ENCODE measurements at regions not wholly inside any gene's neighbourhood (a gene's known extent, or its start where the extent isn't known, plus 50 kb on each side); places are given as distances from the start of the nearest gene placed in this dataset.

DNA sequence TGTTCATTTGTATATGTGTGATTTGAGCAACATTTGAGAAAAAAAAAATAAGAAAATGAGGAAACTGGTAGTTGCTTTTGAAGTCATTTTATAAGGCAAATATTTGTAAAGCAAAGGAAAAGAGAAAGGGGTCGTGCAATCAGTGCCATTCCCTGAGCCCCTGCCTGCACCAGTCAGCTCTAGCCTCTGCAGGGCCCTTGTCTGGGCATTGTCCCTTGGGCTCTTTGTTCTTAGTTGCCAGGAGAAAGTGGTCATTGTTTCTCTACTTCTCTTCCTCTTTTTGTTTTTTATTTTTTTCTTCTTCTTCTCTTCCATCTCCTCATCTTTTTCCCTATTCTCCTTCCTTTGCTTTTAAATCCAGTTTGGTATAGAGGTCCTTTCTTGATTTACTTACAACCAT lies 175.3 kb upstream of the CREB1 start:
- no peak for TF ChIP-seq CTCF (IDR thresholded peaks at IDR 0.05)
- no peak for TF ChIP-seq TCF7L2 (IDR thresholded peaks at IDR 0.05; ENCODE audit: low read depth, low read length)
- no peak for TF ChIP-seq POLR2AphosphoS5 (IDR thresholded peaks at IDR 0.05; ENCODE audit: low read depth, low read length)
- TF ChIP-seq, protein P1, sequence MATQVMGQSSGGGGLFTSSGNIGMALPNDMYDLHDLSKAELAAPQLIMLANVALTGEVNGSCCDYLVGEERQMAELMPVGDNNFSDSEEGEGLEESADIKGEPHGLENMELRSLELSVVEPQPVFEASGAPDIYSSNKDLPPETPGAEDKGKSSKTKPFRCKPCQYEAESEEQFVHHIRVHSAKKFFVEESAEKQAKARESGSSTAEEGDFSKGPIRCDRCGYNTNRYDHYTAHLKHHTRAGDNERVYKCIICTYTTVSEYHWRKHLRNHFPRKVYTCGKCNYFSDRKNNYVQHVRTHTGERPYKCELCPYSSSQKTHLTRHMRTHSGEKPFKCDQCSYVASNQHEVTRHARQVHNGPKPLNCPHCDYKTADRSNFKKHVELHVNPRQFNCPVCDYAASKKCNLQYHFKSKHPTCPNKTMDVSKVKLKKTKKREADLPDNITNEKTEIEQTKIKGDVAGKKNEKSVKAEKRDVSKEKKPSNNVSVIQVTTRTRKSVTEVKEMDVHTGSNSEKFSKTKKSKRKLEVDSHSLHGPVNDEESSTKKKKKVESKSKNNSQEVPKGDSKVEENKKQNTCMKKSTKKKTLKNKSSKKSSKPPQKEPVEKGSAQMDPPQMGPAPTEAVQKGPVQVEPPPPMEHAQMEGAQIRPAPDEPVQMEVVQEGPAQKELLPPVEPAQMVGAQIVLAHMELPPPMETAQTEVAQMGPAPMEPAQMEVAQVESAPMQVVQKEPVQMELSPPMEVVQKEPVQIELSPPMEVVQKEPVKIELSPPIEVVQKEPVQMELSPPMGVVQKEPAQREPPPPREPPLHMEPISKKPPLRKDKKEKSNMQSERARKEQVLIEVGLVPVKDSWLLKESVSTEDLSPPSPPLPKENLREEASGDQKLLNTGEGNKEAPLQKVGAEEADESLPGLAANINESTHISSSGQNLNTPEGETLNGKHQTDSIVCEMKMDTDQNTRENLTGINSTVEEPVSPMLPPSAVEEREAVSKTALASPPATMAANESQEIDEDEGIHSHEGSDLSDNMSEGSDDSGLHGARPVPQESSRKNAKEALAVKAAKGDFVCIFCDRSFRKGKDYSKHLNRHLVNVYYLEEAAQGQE (IDR thresholded peaks at IDR 0.05; ENCODE audit: insufficient read depth in 1 of 2, low read depth in 2 of 2, low read length in 1 of 2) = no peak

Data from Panc1 (cell line).